Aorta (tissue), 5 donors: ENCODE measurements at regions not wholly inside any gene's neighbourhood (a gene's known extent, or its start where the extent isn't known, plus 50 kb on each side); places are given as distances from the start of the nearest gene placed in this dataset.

Experiments
- ATAC-seq: fragments of 200-7000 bp; cut with Tn5 transposase; one replicate; pipeline ENCODE4 v1.9.1; 2022; ENCODE audit warnings: moderate library complexity; ENCODE audit not compliant: low FRiP score
- DNase-seq, 2 donors: peaks; one replicate each; pipeline ENCODE4 v3.0.0-alpha.2; 2020
- H3K27ac ChIP-seq, 2 donors: one replicate each; pipeline ENCODE4 v1.5.1; 2013; ENCODE audit warnings: low read length in 2 of 2, mild to moderate bottlenecking in 2 of 2, moderate library complexity in 2 of 2, control low read depth in 1 of 2, inconsistent platforms in 1 of 2, low read depth in 1 of 2
- H3K27me3 ChIP-seq, 2 donors: one replicate each; pipeline ENCODE4 v1.6.1; 2013; ENCODE audit warnings: control low read depth in 1 of 2, low read length in 1 of 2, mild to moderate bottlenecking in 1 of 2, moderate library complexity in 1 of 2; ENCODE audit not compliant: insufficient read depth in 2 of 2, control insufficient read depth in 1 of 2
- H3K36me3 ChIP-seq, 2 donors: one replicate each; pipeline ENCODE4 v1.6.1; 2013; ENCODE audit warnings: control low read depth in 1 of 2, low read length in 1 of 2, mild to moderate bottlenecking in 1 of 2; ENCODE audit not compliant: insufficient read depth in 2 of 2, control insufficient read depth in 1 of 2
- H3K4me1 ChIP-seq, 2 donors: one replicate each; pipeline ENCODE4 v1.6.1; 2013; ENCODE audit warnings: low read length in 2 of 2, control low read depth in 1 of 2, mild to moderate bottlenecking in 1 of 2, moderate library complexity in 1 of 2; ENCODE audit not compliant: insufficient read depth in 2 of 2, control insufficient read depth in 1 of 2
- H3K4me3 ChIP-seq, 2 donors: one replicate each; pipeline ENCODE4 v1.5.1; 2013; ENCODE audit warnings: low read length in 2 of 2, control low read depth in 1 of 2, mild to moderate bottlenecking in 1 of 2
- H3K9me3 ChIP-seq: one replicate; pipeline ENCODE4 v1.6.1; 2013; ENCODE audit warnings: mild to moderate bottlenecking, low read length; ENCODE audit not compliant: control insufficient read depth
- WGBS, 2 donors: extraction: QIAGEN DNeasy Blood & Tissue Kit; methylation state at CpG; one replicate each; pipeline ENCODE4 v1.1.7; 2013; 5-methylcytosine and 5-hydroxymethylcytosine counted together
- intact Hi-C, 2 donors: fragments of 100-400 bp; cut with DNase I; formaldehyde crosslinking; loops; one replicate each; pipeline versions ENCODE4 v1.14.2 to v1.15.0; 2022
- donor health status: healthy with polysubstance abuse.
- donor health status: Bipolar disorder and iron deficiency.
- donor health status: DM: no; HTN: no; CAD: no.
- donor health status: DM: no; HTN: no; CAD: no.
- donor health status: DM: yes; HTN: yes; CAD: no.

- Histone ChIP-seq H3K4me3 (no peak overlapping the region), H3K9me3 (no peaks in the 10 kb centered on the region), H3K27ac (no peak overlapping the region), H3K36me3 (no peaks in the 10 kb centered on the region), H3K4me1 (no peaks in the 10 kb centered on the region), H3K27me3 (no peaks in the 10 kb centered on the region)
- intact Hi-C loops: no loop called here
- 55 to 59% methylated on average over 1 of the region's 1 CpG for WGBS, 2 donors
- ATAC-seq (no peak), DNase-seq (no peak)
These were observed 687.8 kb downstream of the SLCO4C1 start for GRCh38 chr5:101608322-101608721.

GRCh38 chr5:101605700-101606099 lies 690.4 kb downstream of the SLCO4C1 start:
- Histone ChIP-seq H3K27me3 (no peaks in the 10 kb centered on the region), H3K4me1 (no peaks in the 10 kb centered on the region), H3K27ac (no peak overlapping the region), H3K4me3 (no peak overlapping the region), H3K9me3 (no peaks in the 10 kb centered on the region), H3K36me3 (no peaks in the 10 kb centered on the region)
- WGBS, 2 donors: 62 to 63% methylated on average over 3 of the region's 3 CpGs
- ATAC-seq (no peak), DNase-seq (no peak)
- intact Hi-C loops: no loop called here

- Histone ChIP-seq H3K27ac (no peak overlapping the region), H3K27me3 (no peaks in the 10 kb centered on the region), H3K9me3 (no peaks in the 10 kb centered on the region), H3K4me3 (no peak overlapping the region), H3K4me1 (no peaks in the 10 kb centered on the region), H3K36me3 (no peaks in the 10 kb centered on the region)
- ATAC-seq (no peak), DNase-seq (no peak)
- intact Hi-C loops: no loop called here
- WGBS, 2 donors: 56% methylated on average over 1 of the region's 1 CpG
These were observed 695.5 kb downstream of the SLCO4C1 start for GRCh38 chr5:101600614-101601013.

DNA sequence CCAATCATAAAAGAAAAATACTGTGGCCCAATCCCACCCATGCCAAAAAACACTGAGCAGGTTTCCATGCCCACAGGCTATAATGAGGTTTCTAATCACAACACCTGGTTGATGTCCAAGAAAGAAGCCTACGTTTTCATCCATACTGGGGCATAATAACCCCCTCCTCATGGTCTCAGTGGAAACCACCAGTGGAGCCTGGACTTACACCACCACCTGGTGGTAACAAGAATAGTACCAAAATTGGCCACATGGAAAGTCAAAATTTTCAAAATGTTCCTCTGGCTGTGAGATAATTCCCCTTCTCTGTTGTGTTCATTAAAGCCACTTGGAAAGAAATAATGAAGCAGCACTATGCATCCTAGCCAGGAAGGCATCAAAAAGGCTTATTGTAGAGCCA lies 687.3 kb upstream of the ST8SIA4 start:
- ATAC-seq (no peak), DNase-seq (no peak)
- intact Hi-C loops: no loop called here
- H3K36me3 ChIP-seq: no peaks in the 10 kb centered on the region
- no peak overlapping the region for H3K27ac ChIP-seq
- no peak overlapping the region for H3K4me3 ChIP-seq
- no peaks in the 10 kb centered on the region for H3K27me3 ChIP-seq
- 15 to 31% methylated on average over 1 of the region's 1 CpG for WGBS, 2 donors
- H3K4me1 ChIP-seq: no peaks in the 10 kb centered on the region
- H3K9me3 ChIP-seq: peaks cover 4% of the 10 kb centered on the region

- ATAC-seq: no peak
- intact Hi-C loops: no loop called here
- 29 to 33% methylated on average over 1 of the region's 1 CpG for WGBS, 2 donors
These were observed 682.3 kb upstream of the ST8SIA4 start for GRCh38 chr5:101585366-101585765.

DNA sequence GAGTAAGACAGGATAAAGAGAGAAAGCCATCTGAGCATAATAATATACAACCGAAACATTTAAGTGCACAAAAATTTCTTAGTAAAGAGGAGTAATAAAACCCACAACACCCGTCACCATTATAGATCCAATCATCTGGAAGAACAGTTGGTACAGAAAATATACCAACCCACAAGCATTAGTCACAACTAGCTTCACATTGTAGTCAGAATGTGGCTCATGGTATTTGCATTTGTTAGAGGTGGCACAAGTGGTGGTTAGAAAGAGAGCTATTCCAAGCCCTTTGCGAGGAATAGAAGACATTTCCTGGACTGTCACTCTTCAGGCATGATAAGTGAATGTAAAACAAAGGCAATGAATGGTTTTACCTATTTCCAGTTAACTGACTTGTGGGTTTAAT lies 677.5 kb upstream of the ST8SIA4 start:
- intact Hi-C loops: no loop called here
- H3K27ac ChIP-seq: no peak overlapping the region
- no peak for ATAC-seq

More at GRCh38 chr5:101585366-101585765, 682.3 kb upstream of the ST8SIA4 start:
- Histone ChIP-seq H3K27me3 (no peaks in the 10 kb centered on the region), H3K9me3 (no peaks in the 10 kb centered on the region), H3K27ac (no peak overlapping the region), H3K36me3 (no peaks in the 10 kb centered on the region), H3K4me1 (no peaks in the 10 kb centered on the region), H3K4me3 (no peak overlapping the region)
- no peak for DNase-seq

DNA sequence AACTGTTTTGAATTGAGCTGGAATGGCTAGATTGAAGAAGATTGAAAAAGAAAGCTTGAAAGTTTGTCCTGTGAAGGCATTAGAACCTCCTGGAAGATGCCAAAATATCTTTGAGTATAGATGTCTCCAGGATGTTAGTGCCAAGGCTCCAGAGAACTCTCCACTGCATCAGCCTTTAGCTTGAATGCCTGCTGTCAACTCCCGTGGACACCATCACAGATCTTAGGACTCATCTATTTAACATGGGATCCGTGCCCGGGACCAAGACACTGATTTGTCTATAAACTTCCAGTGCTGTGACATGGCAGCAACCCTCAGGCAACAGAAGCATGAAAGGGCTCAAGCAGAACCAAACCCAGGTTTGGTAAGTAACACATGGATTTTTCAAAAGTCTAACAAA lies 670.9 kb upstream of the ST8SIA4 start:
- ATAC-seq (no peak), DNase-seq (no peak)
- 80 to 84% methylated on average over 3 of the region's 3 CpGs for WGBS, 2 donors
- Histone ChIP-seq H3K27me3 (no peaks in the 10 kb centered on the region), H3K9me3 (no peaks in the 10 kb centered on the region), H3K4me3 (no peak overlapping the region), H3K36me3 (no peaks in the 10 kb centered on the region), H3K27ac (no peak overlapping the region), H3K4me1 (no peaks in the 10 kb centered on the region)
- intact Hi-C loops: no loop called here

More for the DNA sequence above, 677.5 kb upstream of the ST8SIA4 start:
- Histone ChIP-seq H3K4me3 (no peak overlapping the region), H3K27me3 (no peaks in the 10 kb centered on the region), H3K36me3 (no peaks in the 10 kb centered on the region), H3K9me3 (no peaks in the 10 kb centered on the region), H3K4me1 (no peaks in the 10 kb centered on the region)
- DNase-seq: no peak
- 89 to 94% methylated on average over 3 of the region's 3 CpGs for WGBS, 2 donors

- no peak overlapping the region for H3K4me3 ChIP-seq
- no peaks in the 10 kb centered on the region for H3K9me3 ChIP-seq
- ATAC-seq: no peak
- H3K4me1 ChIP-seq: no peaks in the 10 kb centered on the region
- H3K36me3 ChIP-seq: no peaks in the 10 kb centered on the region
- no peak overlapping the region for H3K27ac ChIP-seq
- 88 to 95% methylated on average over 3 of the region's 3 CpGs for WGBS, 2 donors
- H3K27me3 ChIP-seq: no peaks in the 10 kb centered on the region
- DNase-seq: no peak
- intact Hi-C loops: no loop called here
These were observed 657.9 kb upstream of the ST8SIA4 start for GRCh38 chr5:101561018-101561417.

DNA sequence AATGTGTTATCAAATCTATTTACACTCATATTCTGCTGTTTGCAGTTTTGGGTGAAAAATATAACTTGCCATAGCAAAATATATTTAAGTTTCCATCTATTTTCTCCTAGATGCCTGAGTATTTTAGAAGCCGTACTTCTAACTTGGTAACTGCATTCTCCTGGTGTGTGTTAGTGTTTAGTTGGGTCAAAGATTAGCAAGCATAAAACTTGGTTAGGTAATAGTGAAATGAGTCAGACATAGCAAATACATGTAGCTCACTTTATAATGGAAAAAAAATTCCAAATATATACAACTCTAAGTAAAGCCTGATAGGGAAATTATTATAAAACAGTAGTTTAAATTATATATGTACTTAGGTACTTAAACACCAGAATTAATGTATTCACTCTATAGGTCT lies 640.7 kb upstream of the ST8SIA4 start:
- Histone ChIP-seq H3K4me1 (no peaks in the 10 kb centered on the region), H3K27me3 (no peaks in the 10 kb centered on the region), H3K9me3 (no peaks in the 10 kb centered on the region), H3K36me3 (no peaks in the 10 kb centered on the region), H3K27ac (no peak overlapping the region), H3K4me3 (no peak overlapping the region)
- 81 to 88% methylated on average over 1 of the region's 1 CpG for WGBS, 2 donors
- DNase-seq: no peak
- ATAC-seq: no peak
- intact Hi-C loops: no loop called here
